LoVo (cell line): ENCODE measurements at regions not wholly inside any gene's neighbourhood (a gene's known extent, or its start where the extent isn't known, plus 50 kb on each side); places are given as distances from the start of the nearest gene placed in this dataset.

Source experiments
- DNase-seq: peaks from one replicate; pipeline ENCODE4 v3.0.0-alpha.2; 2016; ENCODE audit warnings: low spot score

GRCh38 chr17:73815474-73815873, 171.2 kb upstream of the SDK2 start:
- DNase-seq = no peak

- no peak for DNase-seq
Measured at GRCh38 chr17:73819440-73820395, 175.5 kb upstream of the SDK2 start.

GRCh38 chr17:73820686-73821448, 176.6 kb upstream of the SDK2 start:
- DNase-seq = no peak

GRCh38 chr17:73821665-73822064, 177.4 kb upstream of the SDK2 start:
- DNase-seq = no peak

- no peak for DNase-seq
Measured at GRCh38 chr17:73822371-73822770, 178.1 kb upstream of the SDK2 start.

GRCh38 chr17:73823684-73824083, 179.4 kb upstream of the SDK2 start:
- no peak for DNase-seq

- DNase-seq = no peak
Measured at GRCh38 chr17:73824321-73824720, 180.1 kb upstream of the SDK2 start.

GRCh38 chr17:73826181-73826871, 182.1 kb upstream of the SDK2 start:
- DNase-seq = no peak

- no peak for DNase-seq
Measured at GRCh38 chr17:73826872-73827228, 182.6 kb upstream of the SDK2 start.

- DNase-seq = no peak
Measured at GRCh38 chr17:73827627-73828291, 183.5 kb upstream of the SDK2 start.

- no peak for DNase-seq
Measured at GRCh38 chr17:73829676-73830280, 185.5 kb upstream of the SDK2 start.

- DNase-seq = no peak
Measured at GRCh38 chr17:73831699-73832098, 187.5 kb upstream of the SDK2 start.

- DNase-seq = no peak
Measured at GRCh38 chr17:73833775-73834488, 189.7 kb upstream of the SDK2 start.

- DNase-seq = no peak
Measured at GRCh38 chr17:73834684-73835343, 190.6 kb upstream of the SDK2 start.

- DNase-seq = no peak
Measured at GRCh38 chr17:73835605-73836004, 191.4 kb upstream of the SDK2 start.

- DNase-seq = no peak
Measured at GRCh38 chr17:73838815-73839214, 194.6 kb upstream of the SDK2 start.

- DNase-seq = no peak
Measured at GRCh38 chr17:73840829-73841228, 196.6 kb upstream of the SDK2 start.

- no peak for DNase-seq
Measured at GRCh38 chr17:73841431-73842060, 197.3 kb upstream of the SDK2 start.

GRCh38 chr17:73847952-73848351, 203.7 kb upstream of the SDK2 start:
- DNase-seq = no peak

GRCh38 chr17:73850426-73850825, 206.2 kb upstream of the SDK2 start:
- DNase-seq = no peak
